ENCODE measurements at regions not wholly inside any gene's neighbourhood (a gene's known extent, or its start where the extent isn't known, plus 50 kb on each side); places are given as distances from the start of the nearest gene placed in this dataset.

GRCh38 chr9:113793558-113793957 is 82.6 kb upstream of the ZNF618 start:
- DNase-seq, result no peak

- no peak for DNase-seq
These were observed 81.4 kb upstream of the ZNF618 start for GRCh38 chr9:113794721-113795120.

GRCh38 chr9:113795811-113796392 is 80.2 kb upstream of the ZNF618 start:
- no peak for DNase-seq

- no peak for DNase-seq
These were observed 79.3 kb upstream of the ZNF618 start for GRCh38 chr9:113796646-113797426.

GRCh38 chr9:113798062-113799030 is 77.8 kb upstream of the ZNF618 start:
- no peak for DNase-seq

GRCh38 chr9:113800276-113800675 is 75.8 kb upstream of the ZNF618 start:
- DNase-seq, result no peak

GRCh38 chr9:113803811-113804589 is 72.1 kb upstream of the ZNF618 start:
- DNase-seq, result peak; percentile 46

GRCh38 chr9:113805486-113806132 is 70.5 kb upstream of the ZNF618 start:
- no peak for DNase-seq

GRCh38 chr9:113807173-113808061 is 68.7 kb upstream of the ZNF618 start:
- DNase-seq, result peak; percentile 78

- peak; percentile 51 for DNase-seq
These were observed 67.4 kb upstream of the ZNF618 start for GRCh38 chr9:113808391-113809358.

- DNase-seq, result no peak
These were observed 58.9 kb upstream of the ZNF618 start for GRCh38 chr9:113817171-113817570.

- DNase-seq, result no peak
These were observed 57.7 kb upstream of the ZNF618 start for GRCh38 chr9:113818391-113818790.

GRCh38 chr9:113822315-113822714 is 53.8 kb upstream of the ZNF618 start:
- no peak for DNase-seq

GRCh38 chr9:113823421-113823820 is 52.7 kb upstream of the ZNF618 start:
- no peak for DNase-seq

Data from OCI-M1 (cell line).